ENCODE measurements at regions not wholly inside any gene's neighbourhood (a gene's known extent, or its start where the extent isn't known, plus 50 kb on each side); places are given as distances from the start of the nearest gene placed in this dataset.
"Not testable (repeated sequence)": the region's sequence is repeated elsewhere in the genome, so short reads cannot be mapped to it uniquely, and the experiment has no call there.

GRCh38 chr6:77264970-77265369 is 198.3 kb downstream of the HTR1B start:
- DNase-seq (ENCODE audit: low read depth): no peak
- no peak overlapping the region for H3K4me3 ChIP-seq (ENCODE audit: control insufficient read depth, low read depth, low read length)
- TF ChIP-seq CTCF (conservative IDR thresholded peaks at IDR 0.05; ENCODE audit: control insufficient read depth, insufficient read depth, low read depth, low read length): no peak

GRCh38 chr6:77263003-77263402 is 200.3 kb downstream of the HTR1B start:
- no peak overlapping the region for H3K4me3 ChIP-seq (ENCODE audit: control insufficient read depth, low read depth, low read length)
- DNase-seq (ENCODE audit: low read depth): no peak
- no peak for TF ChIP-seq CTCF (conservative IDR thresholded peaks at IDR 0.05; ENCODE audit: control insufficient read depth, insufficient read depth, low read depth, low read length)

- not testable (repeated sequence) for H3K4me3 ChIP-seq (ENCODE audit: control insufficient read depth, low read depth, low read length); DNase-seq (ENCODE audit: low read depth)
Measured at GRCh38 chr6:77251801-77252200, 211.5 kb downstream of the HTR1B start.

GRCh38 chr6:77249560-77249959 is 213.7 kb downstream of the HTR1B start:
- no peak overlapping the region for H3K4me3 ChIP-seq (ENCODE audit: control insufficient read depth, low read depth, low read length)
- DNase-seq (ENCODE audit: low read depth): no peak
- TF ChIP-seq CTCF (conservative IDR thresholded peaks at IDR 0.05; ENCODE audit: control insufficient read depth, insufficient read depth, low read depth, low read length): no peak

GRCh38 chr6:77245026-77245425 is 218.3 kb downstream of the HTR1B start:
- peak; percentile 3 for DNase-seq (ENCODE audit: low read depth)
- no peak for TF ChIP-seq CTCF (conservative IDR thresholded peaks at IDR 0.05; ENCODE audit: control insufficient read depth, insufficient read depth, low read depth, low read length)
- H3K4me3 ChIP-seq (ENCODE audit: control insufficient read depth, low read depth, low read length): no peak overlapping the region

GRCh38 chr6:77231438-77232305 is 231.6 kb downstream of the HTR1B start:
- H3K4me3 ChIP-seq (ENCODE audit: control insufficient read depth, low read depth, low read length): no peak overlapping the region
- TF ChIP-seq CTCF (conservative IDR thresholded peaks at IDR 0.05; ENCODE audit: control insufficient read depth, insufficient read depth, low read depth, low read length): no peak
- peak; percentile 4 for DNase-seq (ENCODE audit: low read depth)

GRCh38 chr6:77228279-77228678 is 235.0 kb downstream of the HTR1B start:
- TF ChIP-seq CTCF (conservative IDR thresholded peaks at IDR 0.05; ENCODE audit: control insufficient read depth, insufficient read depth, low read depth, low read length): no peak
- no peak for DNase-seq (ENCODE audit: low read depth)
- H3K4me3 ChIP-seq (ENCODE audit: control insufficient read depth, low read depth, low read length): no peak overlapping the region
